Amygdala (tissue), 56 donors: ENCODE measurements at regions not wholly inside any gene's neighbourhood (a gene's known extent, or its start where the extent isn't known, plus 50 kb on each side); places are given as distances from the start of the nearest gene placed in this dataset.
"Not testable (repeated sequence)": the region's sequence is repeated elsewhere in the genome, so short reads cannot be mapped to it uniquely, and the experiment has no call there.

Experiments used
- DNase-seq, 56 donors: peaks; one replicate each; lab custom pipeline; 2025; lab: John Stamatoyannopoulos, UW

DNA sequence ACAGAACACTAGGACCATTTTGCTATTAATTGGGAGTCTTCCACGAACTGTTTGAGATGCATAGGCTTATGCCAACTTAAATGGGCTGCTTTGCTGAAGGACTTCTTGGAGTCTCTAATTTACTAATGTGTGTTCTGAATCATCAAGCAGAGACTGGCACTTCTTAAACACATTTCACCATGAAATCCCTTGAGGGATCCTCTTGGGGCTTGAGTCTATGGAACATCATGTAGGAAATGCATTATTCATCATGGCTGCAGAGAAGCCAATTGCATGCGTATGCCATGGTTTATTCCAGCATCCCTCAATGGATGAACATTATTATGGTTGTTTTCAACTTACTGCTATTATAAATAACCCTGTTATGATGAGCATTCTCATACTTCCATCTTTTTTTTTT lies 73.4 kb downstream of the FGD2 start:
- DNase-seq, result no peak

DNA sequence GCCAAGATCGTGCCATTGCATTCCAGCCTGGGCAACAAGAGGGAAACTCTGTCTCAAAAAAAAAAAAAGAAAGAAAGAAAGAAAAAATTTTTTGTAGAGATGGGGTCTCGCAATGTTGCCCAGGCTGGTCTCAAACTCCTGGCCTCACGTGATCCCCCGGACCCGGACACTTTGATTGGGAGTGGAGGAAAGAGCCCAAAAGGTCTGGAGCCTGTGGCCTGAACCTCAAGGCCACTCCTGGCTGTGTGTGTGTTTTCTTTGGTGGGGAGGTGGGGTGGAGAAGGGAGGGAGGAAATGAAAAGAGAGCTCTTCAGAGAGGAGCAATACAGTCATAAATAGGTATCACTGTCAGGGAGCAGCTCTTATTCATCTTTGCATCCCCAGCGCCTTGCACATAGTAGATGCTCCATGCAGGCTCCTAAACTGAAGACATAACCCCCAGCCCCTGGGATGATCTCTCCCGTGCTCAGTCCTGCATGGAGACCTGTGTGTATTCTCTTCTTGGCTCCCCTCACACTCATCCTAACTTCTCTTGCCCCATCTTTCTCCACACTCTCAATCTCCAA lies 75.7 kb downstream of the FGD2 start:
- DNase-seq, result no peak

DNA sequence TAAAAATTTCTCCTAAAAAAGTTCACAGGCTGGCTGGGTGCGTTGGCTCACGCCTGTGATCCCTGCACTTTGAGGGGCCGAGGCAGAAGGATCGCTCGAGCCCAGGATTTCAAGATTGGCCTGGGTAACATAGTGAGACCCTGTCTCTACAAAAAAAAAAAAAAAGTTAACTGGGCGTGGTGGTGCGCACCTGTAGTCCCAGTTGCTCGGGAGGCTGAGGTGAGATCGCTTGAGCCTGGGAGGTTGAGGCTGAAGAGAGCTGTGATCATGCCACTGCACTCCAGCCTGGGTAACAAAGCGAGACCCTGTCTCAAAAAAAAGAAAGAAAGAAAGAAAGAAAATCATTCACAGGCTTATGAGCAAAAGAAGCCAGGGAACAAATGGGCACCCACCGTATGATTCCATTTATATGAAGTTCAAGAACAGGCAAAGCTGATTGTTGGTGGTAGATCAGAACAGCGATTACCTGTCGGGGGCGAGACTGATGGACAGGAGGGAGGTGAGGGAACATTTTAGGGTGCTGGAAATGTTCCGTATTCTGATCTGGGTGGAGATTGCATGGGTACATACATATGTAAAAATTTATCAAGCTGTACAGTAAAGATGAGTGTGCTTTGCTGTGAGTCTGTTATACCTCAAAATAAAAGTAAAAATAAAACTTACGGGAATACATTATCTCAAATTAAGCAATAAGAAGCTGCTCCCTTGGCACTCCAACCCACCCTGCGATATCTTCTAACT lies 77.1 kb downstream of the FGD2 start:
- DNase-seq, result no peak

DNA sequence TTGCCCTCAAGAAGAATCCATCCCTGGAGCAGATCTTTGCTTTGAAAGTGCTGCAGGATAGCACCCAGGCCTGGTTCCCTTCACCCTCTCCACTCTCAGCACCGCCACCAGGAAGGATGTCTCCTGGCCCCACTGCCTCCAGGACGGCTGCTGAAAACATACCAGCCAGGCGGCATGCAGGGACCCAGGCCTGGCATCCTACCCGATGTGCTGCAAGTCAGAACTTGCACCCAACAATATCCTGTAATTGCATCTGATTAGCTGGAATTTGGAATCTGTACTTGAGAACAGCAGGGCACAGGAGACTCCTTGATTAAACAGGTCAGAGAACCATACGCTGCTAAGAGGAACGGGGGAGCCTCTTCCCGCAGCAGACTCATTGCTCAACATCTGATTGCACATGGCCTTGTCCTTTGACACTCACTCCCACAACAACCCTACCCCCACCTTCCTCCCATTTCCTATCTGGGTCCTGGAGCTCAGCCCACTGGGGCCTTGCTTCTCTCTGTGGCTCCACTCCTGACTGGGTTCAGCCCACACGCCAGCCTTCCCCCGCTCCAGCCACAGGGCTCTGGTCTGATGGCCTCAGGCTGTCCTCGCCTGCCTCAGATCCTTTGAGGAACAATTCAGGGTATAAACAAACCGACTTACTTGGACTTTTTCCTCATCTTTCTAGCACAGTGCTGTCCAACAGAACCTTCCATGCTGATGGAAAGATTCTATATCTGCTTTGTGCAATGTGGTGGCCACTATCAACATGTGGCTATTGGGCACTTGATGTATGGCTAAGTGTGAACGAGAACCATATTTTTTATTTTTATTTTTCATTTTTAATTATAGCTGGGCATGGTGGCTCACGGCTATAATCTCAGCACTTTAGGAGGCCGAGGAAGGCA lies 78.0 kb downstream of the FGD2 start:
- peak in 37 of 56 donors; percentile 5 to 75 (median 26) for DNase-seq

DNA sequence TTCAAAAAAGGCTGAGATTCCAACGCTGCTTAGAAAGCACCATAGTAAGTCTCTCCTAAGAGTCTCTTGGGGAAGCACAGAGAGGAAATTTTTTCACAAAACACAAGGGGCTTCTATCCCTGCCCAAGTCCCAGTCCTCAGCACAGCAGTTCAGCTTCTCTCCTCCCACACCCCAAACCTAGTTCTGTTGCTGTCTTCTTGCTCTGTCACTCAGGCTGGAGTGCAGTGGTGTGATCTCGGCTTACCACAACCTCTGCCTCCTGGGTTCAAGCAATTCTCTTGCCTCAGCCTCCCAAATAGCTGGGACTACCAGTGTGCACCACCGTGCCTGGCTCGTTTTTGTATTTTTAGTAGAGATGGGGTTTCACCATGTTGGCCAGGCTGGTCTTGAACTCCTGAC lies 79.2 kb downstream of the FGD2 start:
- DNase-seq, result not testable (repeated sequence)

DNA sequence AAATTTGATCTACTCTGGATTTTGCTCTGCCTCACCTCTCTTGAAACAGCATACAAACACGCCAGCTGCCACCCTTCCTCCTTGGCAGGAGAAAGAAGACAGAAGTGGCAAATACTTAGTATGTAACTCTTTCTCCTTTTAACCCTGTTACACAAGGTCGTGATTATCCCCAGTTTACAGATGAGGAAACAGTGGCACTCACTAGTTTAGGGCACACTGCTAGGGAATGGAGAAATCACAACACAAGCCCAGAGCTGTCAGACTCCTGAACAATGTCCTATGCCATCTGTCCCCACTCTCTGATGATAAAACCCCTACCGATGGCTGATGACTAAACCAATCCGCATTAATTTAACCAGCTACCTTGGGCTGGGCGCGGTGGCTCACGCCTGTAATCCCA lies 79.7 kb downstream of the FGD2 start:
- DNase-seq, result no peak

DNA sequence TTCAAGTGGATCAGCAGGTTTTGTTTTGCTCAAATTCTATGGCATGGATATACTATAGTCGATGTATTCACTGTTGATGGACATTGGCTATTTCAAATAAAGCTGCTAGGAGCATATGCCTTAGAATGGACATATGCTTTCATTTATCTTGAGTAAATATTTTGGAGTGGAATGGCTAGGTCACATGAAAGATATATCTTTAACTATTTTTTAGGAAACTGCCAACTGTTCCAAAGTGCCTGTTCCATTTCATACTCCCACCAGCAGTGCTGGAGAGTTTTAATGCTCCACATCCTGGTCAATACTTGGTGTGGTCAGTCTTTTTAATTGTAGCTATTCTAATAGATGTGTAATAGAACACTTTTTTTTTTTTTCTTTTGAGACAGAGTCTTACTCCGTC lies 81.1 kb upstream of the PIM1 start:
- no peak for DNase-seq

DNA sequence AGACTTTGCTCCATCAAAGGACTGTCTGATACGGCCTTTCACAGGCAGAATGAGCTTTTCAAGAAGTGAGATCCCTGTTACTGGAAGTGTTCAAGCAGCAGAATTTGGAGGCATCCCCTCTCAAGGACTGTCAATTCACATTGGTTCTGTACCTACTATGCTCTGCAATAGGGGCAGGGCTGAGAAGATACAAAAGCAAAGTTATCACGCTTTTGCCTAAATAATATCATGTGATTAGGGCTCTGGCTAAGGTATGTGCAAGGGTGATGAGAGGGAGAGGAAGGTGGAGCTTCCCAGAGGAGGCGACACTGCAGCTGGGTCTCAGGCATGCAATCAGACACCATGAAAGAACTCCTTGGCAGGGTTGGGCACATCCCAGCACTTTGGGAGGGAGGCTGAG lies 80.2 kb upstream of the PIM1 start:
- DNase-seq, result no peak

DNA sequence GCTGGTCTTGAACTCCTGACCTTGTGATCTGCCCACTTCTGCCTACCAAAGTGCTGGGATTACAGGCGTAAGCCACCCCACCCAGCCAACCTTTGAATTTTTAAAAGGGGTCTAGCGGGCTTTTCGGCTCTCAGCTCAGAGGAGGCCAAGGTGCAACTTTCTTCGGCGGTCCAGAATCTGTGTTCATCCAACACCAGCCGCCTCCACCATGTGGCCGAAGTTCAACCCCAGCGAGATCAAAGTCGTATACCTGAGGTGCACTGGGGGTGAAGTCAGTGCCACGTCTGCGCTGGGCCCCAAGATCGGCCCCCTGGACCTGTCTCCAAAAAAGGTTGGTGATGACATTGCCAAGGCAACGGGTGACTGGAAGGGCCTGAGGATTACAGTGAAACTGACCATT lies 78.8 kb upstream of the PIM1 start:
- not testable (repeated sequence) for DNase-seq

DNA sequence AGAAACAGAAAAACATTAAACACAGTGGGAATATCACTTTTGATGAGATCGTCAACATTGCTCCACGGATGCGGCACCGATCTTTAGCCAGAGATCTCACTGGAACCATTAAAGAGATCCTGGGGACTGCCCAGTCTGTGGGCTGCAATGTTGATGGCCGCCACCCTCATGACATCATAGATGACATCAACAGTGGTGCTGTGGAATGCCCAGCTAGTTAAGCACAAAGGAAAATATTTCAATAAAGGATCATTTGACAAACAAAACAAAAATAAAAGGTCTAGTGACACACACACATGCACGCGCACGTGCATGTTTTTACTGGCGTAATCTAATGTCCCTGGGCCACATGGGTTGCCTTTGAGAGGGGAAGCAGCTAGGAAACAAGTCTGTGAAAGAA lies 78.4 kb upstream of the PIM1 start:
- not testable (repeated sequence) for DNase-seq

DNA sequence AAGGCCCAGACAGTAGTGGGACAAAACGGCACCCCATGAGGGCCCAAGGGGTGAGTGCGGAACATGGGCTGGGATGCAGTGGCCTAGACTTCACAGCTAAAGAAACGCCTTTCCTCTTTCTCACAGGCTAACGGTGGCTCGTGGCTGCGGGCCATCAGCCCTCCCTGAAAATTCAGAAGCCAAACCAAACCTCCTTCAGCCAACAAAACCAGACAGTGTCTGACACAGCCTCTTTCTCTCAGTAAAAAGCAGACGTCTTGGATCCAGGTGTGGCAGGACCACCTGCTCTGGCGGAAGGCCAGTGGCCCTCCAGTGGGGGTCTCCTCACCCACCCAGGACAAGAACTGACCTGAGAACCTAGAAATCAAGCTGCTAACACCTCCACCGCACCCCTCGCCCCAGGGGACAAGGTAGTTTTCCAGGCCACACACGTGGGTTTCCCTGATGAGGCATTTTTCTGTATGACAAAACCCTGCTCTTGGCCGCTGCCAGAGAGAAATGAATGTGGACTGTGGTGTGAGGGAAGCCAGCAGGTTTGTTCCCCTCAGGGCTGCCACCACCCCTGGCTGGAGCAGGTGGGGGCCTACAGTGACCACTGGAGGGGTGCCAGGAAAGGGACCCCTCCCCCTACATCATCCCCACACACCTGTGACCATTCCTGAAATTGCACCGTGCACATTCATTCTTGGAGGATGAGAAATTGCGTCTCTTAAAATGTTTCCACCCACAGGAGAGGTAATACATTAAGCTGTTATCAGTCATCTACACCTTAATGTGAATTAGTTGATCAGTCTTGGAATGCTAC lies 76.8 kb upstream of the PIM1 start:
- DNase-seq, result no peak

DNA sequence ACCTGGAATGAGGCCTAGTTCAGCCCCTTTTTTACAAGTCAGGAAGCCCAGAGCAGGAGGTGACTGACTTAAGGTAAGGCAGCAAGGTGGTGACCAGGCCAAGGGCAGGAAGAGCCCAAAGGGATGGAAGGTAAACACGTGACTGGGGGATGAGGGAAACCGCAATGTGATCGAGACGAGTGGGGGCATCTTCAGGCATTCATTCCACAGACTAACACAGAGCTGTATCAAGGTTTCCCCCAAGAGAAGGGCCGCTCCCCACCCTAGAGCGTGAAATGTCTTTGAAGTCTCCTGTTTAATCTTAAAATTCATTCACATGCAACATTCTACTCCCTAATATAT lies 76.3 kb upstream of the PIM1 start:
- DNase-seq, result no peak

DNA sequence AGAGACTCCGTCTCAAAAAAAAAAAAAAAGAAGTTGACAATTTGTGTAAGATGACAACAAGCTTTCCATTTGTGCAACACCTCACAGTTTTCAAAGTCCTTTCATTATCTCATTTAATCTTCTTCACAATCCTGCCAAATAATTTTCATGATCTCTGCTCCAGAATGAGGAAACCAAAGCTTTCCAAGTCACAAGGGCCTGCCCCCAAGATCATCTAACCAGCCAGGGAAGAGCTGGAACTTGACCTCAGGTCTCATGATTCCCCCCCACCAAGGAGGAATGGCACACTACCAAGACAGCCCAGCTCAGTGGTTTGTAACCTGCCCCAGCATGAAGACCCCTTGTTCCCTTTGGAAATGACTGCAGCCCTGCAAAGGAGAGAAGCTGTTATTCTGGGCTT lies 74.0 kb upstream of the PIM1 start:
- no peak for DNase-seq

DNA sequence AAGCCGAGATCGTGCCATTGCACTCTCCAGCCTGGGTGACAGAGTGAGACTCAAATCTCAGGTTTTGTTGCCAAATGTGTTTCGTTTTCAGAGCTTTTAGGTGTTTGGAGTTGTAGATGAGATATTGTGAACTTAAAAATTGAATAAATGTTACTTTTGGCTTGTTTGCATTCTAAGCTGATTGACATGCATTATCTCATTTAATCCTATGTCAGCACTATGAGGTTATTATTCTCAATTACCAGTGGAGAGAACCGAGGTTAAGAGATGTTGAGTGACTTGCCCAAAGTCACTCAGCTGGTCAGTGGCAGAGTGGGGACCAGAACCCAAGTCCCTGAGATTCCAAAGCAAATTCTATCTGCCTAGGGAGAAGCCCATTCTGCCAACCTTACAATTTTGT lies 72.6 kb upstream of the PIM1 start:
- no peak for DNase-seq

DNA sequence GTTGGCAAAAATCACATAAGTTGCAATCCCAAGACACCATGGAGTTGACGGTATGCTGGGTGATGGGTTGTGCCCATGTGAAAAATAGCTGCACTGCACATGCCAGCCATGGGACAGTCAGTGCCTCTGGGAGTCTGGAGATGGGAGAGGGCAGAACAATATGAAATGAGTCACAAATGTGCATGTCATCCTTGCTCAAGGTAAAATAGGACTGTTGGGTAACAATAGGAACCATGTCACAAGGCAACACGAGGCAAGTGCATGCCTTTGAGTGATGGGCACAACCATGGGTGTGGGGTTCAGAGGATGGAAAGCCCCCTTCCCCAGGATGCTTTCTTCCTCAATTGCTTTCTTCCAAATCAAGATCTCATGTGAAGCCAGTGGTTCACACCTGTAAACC lies 70.5 kb upstream of the PIM1 start:
- DNase-seq, result no peak

DNA sequence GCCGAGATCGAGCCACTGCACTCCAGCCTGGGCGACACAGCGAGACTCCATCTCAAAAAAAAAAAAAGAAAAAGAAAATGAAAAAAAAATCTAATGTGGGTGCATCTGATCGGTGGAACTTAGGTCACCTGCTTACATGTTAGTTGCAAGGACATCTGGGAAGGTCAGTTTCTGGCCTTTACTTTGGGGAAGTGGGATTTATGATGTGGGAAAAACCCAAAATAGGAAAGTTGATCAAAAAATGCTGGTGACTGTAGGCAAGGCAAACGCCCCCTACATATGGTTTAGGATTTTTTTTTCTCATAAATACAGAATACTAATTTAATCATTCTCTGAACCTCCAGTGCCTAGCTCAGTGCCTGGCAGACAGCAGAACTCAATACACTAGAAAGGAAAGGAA lies 69.2 kb upstream of the PIM1 start:
- no peak for DNase-seq

DNA sequence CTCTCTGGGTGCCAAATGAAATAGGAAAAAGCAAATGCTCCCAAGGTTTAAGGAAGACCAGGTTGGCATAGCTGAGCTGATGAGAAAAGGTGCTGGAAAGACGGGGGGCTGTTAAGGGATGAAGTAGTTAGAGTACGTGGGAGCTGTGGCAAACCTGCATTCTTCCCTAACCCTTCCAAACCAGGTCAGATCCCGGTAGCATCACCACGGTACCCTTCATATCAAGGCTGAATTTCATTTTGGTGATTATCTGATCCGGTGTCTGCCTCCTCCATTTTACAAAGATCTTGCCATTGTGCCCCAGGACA lies 68.0 kb upstream of the PIM1 start:
- no peak for DNase-seq

DNA sequence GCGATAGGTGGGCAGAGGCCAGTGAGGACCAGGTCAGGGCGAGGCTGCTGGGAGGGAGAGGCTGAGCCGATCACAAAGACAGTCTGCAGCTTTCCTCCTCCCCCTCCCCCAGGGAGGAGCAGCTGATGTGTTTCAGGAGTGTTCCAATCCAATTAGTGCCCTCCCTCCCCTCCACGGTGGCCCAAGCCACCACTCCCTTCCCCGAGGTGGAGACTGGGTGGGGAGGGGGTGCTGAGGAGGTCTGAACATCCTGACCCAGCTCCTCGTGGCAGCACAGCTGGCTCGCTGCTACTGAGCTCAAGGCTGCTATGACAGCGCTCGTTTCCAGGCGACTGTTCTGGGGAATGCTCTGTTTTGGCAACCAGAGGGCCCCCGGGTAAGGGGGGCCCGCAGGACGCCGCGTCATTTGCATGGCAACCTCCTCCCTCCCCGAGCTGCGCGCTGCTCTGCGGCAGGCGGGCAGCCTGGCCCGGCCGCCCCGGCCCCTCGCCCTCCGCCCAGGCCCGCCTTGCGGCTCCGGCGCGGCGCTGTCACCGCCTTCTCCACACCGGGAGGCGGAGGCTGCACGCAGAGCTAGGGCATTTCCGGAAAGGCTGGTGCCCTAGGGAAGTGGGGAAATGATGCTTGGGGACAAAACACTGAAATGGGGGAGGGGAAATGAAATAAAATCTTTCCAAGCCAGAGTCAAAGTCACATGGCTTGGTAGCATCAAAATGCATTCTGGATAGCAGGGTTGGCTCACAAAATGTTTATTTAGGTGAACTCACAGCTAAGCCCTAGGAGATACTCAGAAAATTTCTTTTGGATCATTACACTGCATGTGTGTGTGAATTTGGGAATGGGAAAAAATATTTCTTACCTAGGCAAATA lies 67.4 kb upstream of the PIM1 start:
- DNase-seq, result peak in 55 of 56 donors; percentile 58 to 93 (median 84)

DNA sequence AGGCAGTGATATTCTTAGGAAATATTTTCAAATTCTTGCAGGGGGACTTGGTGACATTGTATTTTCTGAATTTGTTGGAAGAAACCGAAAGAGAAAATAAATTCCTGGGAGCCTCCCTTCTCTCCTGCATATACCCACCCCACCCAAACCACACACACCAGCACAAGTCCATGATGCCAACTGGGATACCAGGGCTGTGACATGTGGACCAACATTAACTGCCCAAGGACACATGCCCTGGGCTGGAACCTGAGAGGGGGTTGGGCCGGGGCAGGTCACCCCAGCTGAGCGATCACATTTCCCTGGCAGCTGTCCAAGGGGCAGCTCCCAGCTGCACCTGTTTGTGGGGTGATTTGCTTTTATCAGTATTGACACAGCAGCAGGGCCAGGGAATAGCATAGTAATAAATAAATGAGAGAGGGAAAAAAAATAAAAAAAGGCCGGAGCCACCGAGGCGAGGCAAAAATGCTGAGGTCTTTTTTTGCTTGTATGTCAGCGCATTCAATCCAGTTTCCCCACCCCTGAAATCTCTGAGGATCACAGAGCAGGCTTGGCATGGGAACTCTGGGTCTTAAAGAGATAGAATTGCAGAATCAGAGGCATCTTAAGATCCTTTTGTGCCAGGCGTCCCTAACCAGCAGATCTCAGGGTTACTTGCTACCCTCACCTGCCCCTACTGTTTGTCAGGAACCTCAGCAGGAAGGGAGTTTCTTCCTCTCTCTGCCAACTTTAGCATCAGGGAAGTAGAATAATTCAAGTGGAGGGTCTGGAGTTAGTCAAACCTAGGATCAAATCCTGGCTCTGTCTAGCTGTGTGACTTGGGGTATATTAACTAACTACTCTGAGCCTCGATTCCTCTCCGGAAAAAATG lies 66.5 kb upstream of the PIM1 start:
- peak in 32 of 56 donors; percentile 5 to 55 (median 22) for DNase-seq
